OCI-LY1 (cell line): ENCODE measurements at regions not wholly inside any gene's neighbourhood (a gene's known extent, or its start where the extent isn't known, plus 50 kb on each side); places are given as distances from the start of the nearest gene placed in this dataset.

Source experiments
- EZH2 ChIP-seq: fragments of 200-600 bp; sonication (generic), shearing (Covaris generic); IDR thresholded peaks from 2 replicates; pipeline ENCODE4 v1.8.0; 2017; ENCODE audit warnings: borderline replicate concordance, mixed run types, mild to moderate bottlenecking, antibody characterized with exemption, low read length, moderate library complexity, mixed read lengths
- TF ChIP-seq, protein P1 (sequence below): fragments of 200-600 bp; sonication (generic), shearing (Covaris generic); IDR thresholded peaks from 2 replicates; pipeline ENCODE4 v1.5.1; 2017; ENCODE audit warnings: mild to moderate bottlenecking, antibody characterized with exemption, low read length, moderate library complexity, mixed read lengths

DNA sequence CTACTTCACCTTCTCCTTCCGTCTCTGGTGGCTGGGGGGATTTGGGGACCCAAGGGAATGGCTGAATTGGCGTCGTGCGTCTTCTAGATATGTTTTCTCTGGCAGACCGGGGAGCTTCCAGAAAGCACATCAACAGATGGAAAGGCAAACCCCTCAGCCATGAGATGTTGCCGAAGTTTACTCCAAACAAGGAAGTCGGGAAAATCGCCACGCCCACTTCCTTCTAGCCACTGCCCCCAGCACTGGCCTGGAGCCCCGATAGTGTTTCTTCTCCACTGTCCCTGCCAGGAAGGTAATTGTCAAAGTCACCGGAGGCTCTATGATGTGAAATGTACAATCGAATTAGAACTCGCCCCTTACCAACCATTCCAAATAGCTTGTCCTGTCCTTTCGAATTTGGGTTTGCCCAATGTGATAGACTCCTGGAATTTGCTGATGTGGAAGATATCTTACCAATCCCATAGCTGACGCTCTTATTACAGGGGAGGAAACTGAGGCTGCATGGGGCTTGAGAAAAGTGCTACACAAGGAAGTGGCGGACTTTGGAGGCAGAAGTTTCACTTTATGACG is 191.0 kb downstream of the LSM5 start:
- TF ChIP-seq, protein P1, sequence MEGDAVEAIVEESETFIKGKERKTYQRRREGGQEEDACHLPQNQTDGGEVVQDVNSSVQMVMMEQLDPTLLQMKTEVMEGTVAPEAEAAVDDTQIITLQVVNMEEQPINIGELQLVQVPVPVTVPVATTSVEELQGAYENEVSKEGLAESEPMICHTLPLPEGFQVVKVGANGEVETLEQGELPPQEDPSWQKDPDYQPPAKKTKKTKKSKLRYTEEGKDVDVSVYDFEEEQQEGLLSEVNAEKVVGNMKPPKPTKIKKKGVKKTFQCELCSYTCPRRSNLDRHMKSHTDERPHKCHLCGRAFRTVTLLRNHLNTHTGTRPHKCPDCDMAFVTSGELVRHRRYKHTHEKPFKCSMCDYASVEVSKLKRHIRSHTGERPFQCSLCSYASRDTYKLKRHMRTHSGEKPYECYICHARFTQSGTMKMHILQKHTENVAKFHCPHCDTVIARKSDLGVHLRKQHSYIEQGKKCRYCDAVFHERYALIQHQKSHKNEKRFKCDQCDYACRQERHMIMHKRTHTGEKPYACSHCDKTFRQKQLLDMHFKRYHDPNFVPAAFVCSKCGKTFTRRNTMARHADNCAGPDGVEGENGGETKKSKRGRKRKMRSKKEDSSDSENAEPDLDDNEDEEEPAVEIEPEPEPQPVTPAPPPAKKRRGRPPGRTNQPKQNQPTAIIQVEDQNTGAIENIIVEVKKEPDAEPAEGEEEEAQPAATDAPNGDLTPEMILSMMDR: no peak
- no peak for TF ChIP-seq EZH2
